ENCODE measurements at regions not wholly inside any gene's neighbourhood (a gene's known extent, or its start where the extent isn't known, plus 50 kb on each side); places are given as distances from the start of the nearest gene placed in this dataset.

GRCh38 chr10:31146491-31147209 is 115.0 kb upstream of the ZNF438 start:
- DNase-seq (ENCODE audit: low spot score): peak; percentile 71

- DNase-seq (ENCODE audit: low spot score): peak; percentile 61
Measured at GRCh38 chr10:31147210-31147608, 115.5 kb upstream of the ZNF438 start.

- peak; percentile 31 for DNase-seq (ENCODE audit: low spot score)
Measured at GRCh38 chr10:31148951-31149350, 117.3 kb upstream of the ZNF438 start.

GRCh38 chr10:31149835-31150512 is 118.3 kb upstream of the ZNF438 start:
- no peak for DNase-seq (ENCODE audit: low spot score)

- no peak for DNase-seq (ENCODE audit: low spot score)
Measured at GRCh38 chr10:31151301-31151700, 119.6 kb upstream of the ZNF438 start.

- no peak for DNase-seq (ENCODE audit: low spot score)
Measured at GRCh38 chr10:31152421-31153135, 120.9 kb upstream of the ZNF438 start.

- no peak for DNase-seq (ENCODE audit: low spot score)
Measured at GRCh38 chr10:31153161-31153560, 121.5 kb upstream of the ZNF438 start.

- no peak for DNase-seq (ENCODE audit: low spot score)
Measured at GRCh38 chr10:31153692-31154091, 122.0 kb upstream of the ZNF438 start.

- DNase-seq (ENCODE audit: low spot score): no peak
Measured at GRCh38 chr10:31154996-31155395, 123.3 kb upstream of the ZNF438 start.

GRCh38 chr10:31157123-31158010 is 125.7 kb upstream of the ZNF438 start:
- no peak for DNase-seq (ENCODE audit: low spot score)

GRCh38 chr10:31158011-31158658 is 126.5 kb upstream of the ZNF438 start:
- peak; percentile 26 for DNase-seq (ENCODE audit: low spot score)

- DNase-seq (ENCODE audit: low spot score): no peak
Measured at GRCh38 chr10:31166606-31167005, 134.9 kb upstream of the ZNF438 start.

GRCh38 chr10:31170636-31171035 is 139.0 kb upstream of the ZNF438 start:
- no peak for DNase-seq (ENCODE audit: low spot score)

GRCh38 chr10:31171402-31172083 is 139.9 kb upstream of the ZNF438 start:
- DNase-seq (ENCODE audit: low spot score): no peak

GRCh38 chr10:31172925-31173324 is 141.3 kb upstream of the ZNF438 start:
- no peak for DNase-seq (ENCODE audit: low spot score)

- no peak for DNase-seq (ENCODE audit: low spot score)
Measured at GRCh38 chr10:31173752-31174151, 142.1 kb upstream of the ZNF438 start.

- DNase-seq (ENCODE audit: low spot score): no peak
Measured at GRCh38 chr10:31179091-31179680, 139.8 kb upstream of the ZEB1 start.

GRCh38 chr10:31186225-31187000 is 132.6 kb upstream of the ZEB1 start:
- DNase-seq (ENCODE audit: low spot score): no peak

- DNase-seq (ENCODE audit: low spot score): no peak
Measured at GRCh38 chr10:31187182-31187581, 131.8 kb upstream of the ZEB1 start.
